Nucleus accumbens (tissue), 56 donors: ENCODE measurements at regions not wholly inside any gene's neighbourhood (a gene's known extent, or its start where the extent isn't known, plus 50 kb on each side); places are given as distances from the start of the nearest gene placed in this dataset.

Experiments used
- DNase-seq, 56 donors: peaks; one replicate each; lab custom pipeline; 2025; lab: John Stamatoyannopoulos, UW

- DNase-seq, result peak in 35 of 56 donors; percentile 2 to 70 (median 33)
These were observed 320.5 kb upstream of the TNRC6C start for GRCh38 chr17:77637818-77638575.

GRCh38 chr17:77640252-77640651, 318.3 kb upstream of the TNRC6C start:
- DNase-seq, result no peak

- DNase-seq, result no peak
These were observed 317.4 kb upstream of the TNRC6C start for GRCh38 chr17:77640916-77641605.

GRCh38 chr17:77641718-77642117, 316.8 kb upstream of the TNRC6C start:
- DNase-seq, result no peak

- no peak for DNase-seq
These were observed 314.1 kb upstream of the TNRC6C start for GRCh38 chr17:77644181-77645071.

- peak in 4 of 56 donors; percentile 6 to 34 (median 18) for DNase-seq
These were observed 313.1 kb upstream of the TNRC6C start for GRCh38 chr17:77645072-77646045.

GRCh38 chr17:77646046-77646430, 312.5 kb upstream of the TNRC6C start:
- DNase-seq, result no peak

- no peak for DNase-seq
These were observed 311.0 kb upstream of the TNRC6C start for GRCh38 chr17:77647531-77647930.

- no peak for DNase-seq
These were observed 308.7 kb upstream of the TNRC6C start for GRCh38 chr17:77649717-77650211.

GRCh38 chr17:77651988-77652387, 306.5 kb upstream of the TNRC6C start:
- no peak for DNase-seq

- DNase-seq, result no peak
These were observed 304.2 kb upstream of the TNRC6C start for GRCh38 chr17:77654296-77654695.

- no peak for DNase-seq
These were observed 303.7 kb upstream of the TNRC6C start for GRCh38 chr17:77654850-77655249.

- DNase-seq, result no peak
These were observed 302.4 kb upstream of the TNRC6C start for GRCh38 chr17:77656054-77656453.

- no peak for DNase-seq
These were observed 300.7 kb upstream of the TNRC6C start for GRCh38 chr17:77657839-77658238.

GRCh38 chr17:77660524-77660923, 298.0 kb upstream of the TNRC6C start:
- DNase-seq, result no peak

GRCh38 chr17:77662833-77663232, 295.7 kb upstream of the TNRC6C start:
- DNase-seq, result no peak

GRCh38 chr17:77664097-77664729, 294.3 kb upstream of the TNRC6C start:
- no peak for DNase-seq

- no peak for DNase-seq
These were observed 292.7 kb upstream of the TNRC6C start for GRCh38 chr17:77665833-77666232.

GRCh38 chr17:77666462-77666861, 292.0 kb upstream of the TNRC6C start:
- DNase-seq, result no peak
